Endothelial cell (in vitro differentiated cells): ENCODE measurements at regions not wholly inside any gene's neighbourhood (a gene's known extent, or its start where the extent isn't known, plus 50 kb on each side); places are given as distances from the start of the nearest gene placed in this dataset.

ENCODE experiments used
- DNase-seq: peaks from one replicate; pipeline ENCODE4 v3.0.0; 2021; ENCODE audit warnings: low spot score
- H3K27ac Mint-ChIP-seq: one replicate; pipeline ENCODE4 v1.8.0; 2021; ENCODE audit warnings: mixed read lengths, inconsistent platforms; ENCODE audit not compliant: unreplicated experiment
- H3K27me3 Mint-ChIP-seq: one replicate; pipeline ENCODE4 v1.8.0; 2021; ENCODE audit warnings: mild to moderate bottlenecking, moderate library complexity, mixed read lengths, inconsistent platforms; ENCODE audit not compliant: unreplicated experiment
- H3K36me3 Mint-ChIP-seq: one replicate; pipeline ENCODE4 v1.8.0; 2021; ENCODE audit warnings: mild to moderate bottlenecking, low read depth, mixed read lengths, inconsistent platforms; ENCODE audit not compliant: unreplicated experiment
- H3K4me1 Mint-ChIP-seq: one replicate; pipeline ENCODE4 v1.8.0; 2021; ENCODE audit warnings: mild to moderate bottlenecking, mixed read lengths, inconsistent platforms; ENCODE audit not compliant: unreplicated experiment
- H3K4me3 Mint-ChIP-seq: one replicate; pipeline ENCODE4 v1.8.0; 2021; ENCODE audit warnings: mild to moderate bottlenecking, mixed read lengths, inconsistent platforms; ENCODE audit not compliant: unreplicated experiment
- H3K9me3 Mint-ChIP-seq: one replicate; pipeline ENCODE4 v1.8.0; 2021; ENCODE audit warnings: mixed read lengths, inconsistent platforms; ENCODE audit not compliant: unreplicated experiment
- TF ChIP-seq, protein P1 (sequence below): fragments of 200-600 bp; sonication (generic); IDR thresholded peaks from one replicate; pipeline ENCODE4 v1.5.0; 2021; ENCODE audit warnings: antibody characterized with exemption; ENCODE audit not compliant: unreplicated experiment

DNA sequence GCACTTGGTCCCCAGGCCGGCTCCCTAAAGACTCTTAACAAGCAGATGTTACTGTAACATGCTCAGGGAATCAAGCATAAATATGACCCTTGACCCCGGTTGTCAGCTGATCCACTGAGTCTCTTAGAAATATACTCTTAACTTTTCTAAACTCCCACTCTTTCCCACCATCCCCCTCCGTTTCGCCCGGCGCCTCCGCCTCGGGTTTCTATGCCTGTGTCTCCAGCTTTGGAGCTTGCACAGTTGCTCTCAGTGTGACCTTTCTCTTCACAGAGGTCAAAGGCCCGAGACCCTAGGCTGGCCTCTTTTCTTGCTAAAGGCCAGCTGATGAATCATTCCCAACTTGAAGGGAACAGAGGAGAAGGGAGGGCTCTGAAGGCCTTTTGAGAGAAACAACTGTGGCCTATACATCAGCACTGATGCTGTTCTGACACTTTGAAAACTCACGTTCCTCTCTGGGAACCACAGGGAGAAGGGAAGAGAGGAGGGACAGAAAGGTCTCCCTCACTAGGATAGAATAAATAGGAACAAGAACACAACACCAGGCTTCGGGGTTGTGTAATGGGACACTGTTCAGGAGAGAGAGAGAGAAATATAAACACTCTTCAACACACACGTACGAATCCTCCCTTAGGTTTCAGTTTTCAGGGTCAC, 484.5 kb upstream of the NR2F2 start:
- no peak for DNase-seq
- H3K36me3 Mint-ChIP-seq = no peaks in the 10 kb centered on the region
- H3K4me3 Mint-ChIP-seq = no peak overlapping the region
- peaks cover 5% of the 10 kb centered on the region for H3K4me1 Mint-ChIP-seq
- TF ChIP-seq, protein P1, sequence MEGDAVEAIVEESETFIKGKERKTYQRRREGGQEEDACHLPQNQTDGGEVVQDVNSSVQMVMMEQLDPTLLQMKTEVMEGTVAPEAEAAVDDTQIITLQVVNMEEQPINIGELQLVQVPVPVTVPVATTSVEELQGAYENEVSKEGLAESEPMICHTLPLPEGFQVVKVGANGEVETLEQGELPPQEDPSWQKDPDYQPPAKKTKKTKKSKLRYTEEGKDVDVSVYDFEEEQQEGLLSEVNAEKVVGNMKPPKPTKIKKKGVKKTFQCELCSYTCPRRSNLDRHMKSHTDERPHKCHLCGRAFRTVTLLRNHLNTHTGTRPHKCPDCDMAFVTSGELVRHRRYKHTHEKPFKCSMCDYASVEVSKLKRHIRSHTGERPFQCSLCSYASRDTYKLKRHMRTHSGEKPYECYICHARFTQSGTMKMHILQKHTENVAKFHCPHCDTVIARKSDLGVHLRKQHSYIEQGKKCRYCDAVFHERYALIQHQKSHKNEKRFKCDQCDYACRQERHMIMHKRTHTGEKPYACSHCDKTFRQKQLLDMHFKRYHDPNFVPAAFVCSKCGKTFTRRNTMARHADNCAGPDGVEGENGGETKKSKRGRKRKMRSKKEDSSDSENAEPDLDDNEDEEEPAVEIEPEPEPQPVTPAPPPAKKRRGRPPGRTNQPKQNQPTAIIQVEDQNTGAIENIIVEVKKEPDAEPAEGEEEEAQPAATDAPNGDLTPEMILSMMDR = no peak
- no peaks in the 10 kb centered on the region for H3K27me3 Mint-ChIP-seq
- no peaks in the 10 kb centered on the region for H3K9me3 Mint-ChIP-seq
- H3K27ac Mint-ChIP-seq = no peak overlapping the region

DNA sequence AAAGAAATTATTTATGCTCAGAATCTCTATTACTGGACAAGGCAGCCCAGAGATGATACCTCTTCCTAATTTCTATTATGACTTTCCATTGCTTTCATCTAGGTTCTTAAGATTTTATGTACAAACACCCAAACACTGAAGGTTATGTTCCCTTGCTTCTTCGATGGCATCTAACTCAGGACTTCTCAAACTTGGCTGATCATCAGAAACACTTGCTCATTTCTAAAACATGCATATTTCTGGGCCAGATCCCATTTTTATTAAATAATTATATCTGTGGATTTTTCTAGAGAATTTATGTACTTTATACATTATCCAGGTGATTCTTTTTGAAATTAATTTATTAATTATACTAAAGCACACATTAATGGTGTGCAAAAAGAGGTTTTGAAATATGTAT, 482.4 kb upstream of the NR2F2 start:
- Mint-ChIP-seq H3K4me3 (no peak overlapping the region), H3K36me3 (no peaks in the 10 kb centered on the region), H3K9me3 (no peaks in the 10 kb centered on the region), H3K4me1 (peaks cover 5% of the 10 kb centered on the region), H3K27me3 (no peaks in the 10 kb centered on the region), H3K27ac (no peak overlapping the region)
- DNase-seq = no peak
- TF ChIP-seq, protein P1 = no peak

DNA sequence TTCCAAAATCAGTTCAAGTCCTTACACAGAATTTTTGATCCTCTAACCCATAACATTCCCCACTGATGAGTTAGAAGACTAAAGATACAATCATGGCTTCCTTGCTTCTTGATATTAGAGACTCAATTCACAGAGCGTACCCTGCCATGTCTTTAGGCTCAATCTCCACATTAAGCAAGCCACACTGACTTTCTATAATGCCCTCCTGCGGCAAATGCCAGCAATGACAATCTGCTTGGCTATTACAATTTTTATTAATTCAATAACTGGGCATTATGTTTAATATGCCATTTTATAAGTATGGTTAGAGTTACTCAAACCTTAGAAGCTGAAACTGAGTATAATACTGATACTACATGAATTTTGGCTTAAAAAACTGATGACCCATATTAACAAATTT, 479.7 kb upstream of the NR2F2 start:
- no peaks in the 10 kb centered on the region for H3K9me3 Mint-ChIP-seq
- H3K27ac Mint-ChIP-seq = no peak overlapping the region
- no peaks in the 10 kb centered on the region for H3K36me3 Mint-ChIP-seq
- TF ChIP-seq, protein P1 = no peak
- H3K4me1 Mint-ChIP-seq = peaks cover 5% of the 10 kb centered on the region
- no peaks in the 10 kb centered on the region for H3K27me3 Mint-ChIP-seq
- no peak overlapping the region for H3K4me3 Mint-ChIP-seq
- no peak for DNase-seq

DNA sequence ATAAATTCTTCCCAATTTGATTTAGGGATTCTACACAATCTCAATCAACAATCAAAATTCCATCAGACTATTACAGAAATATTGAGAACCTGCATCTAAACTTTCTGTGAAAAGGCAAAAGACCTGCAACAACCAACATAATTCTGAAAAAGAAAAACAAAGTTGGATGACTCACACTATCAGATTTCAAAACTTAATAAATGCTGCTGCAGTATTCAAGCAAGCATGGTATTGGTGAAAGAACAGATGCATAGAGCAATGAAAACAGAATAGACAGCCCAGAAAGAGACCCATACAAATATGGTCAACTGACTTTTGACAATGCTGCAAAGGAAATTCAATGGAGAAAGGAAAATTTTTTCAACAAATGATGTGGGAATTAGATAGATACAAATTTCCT, 477.1 kb upstream of the NR2F2 start:
- no peak overlapping the region for H3K27ac Mint-ChIP-seq
- no peak overlapping the region for H3K4me3 Mint-ChIP-seq
- DNase-seq = no peak
- no peaks in the 10 kb centered on the region for H3K36me3 Mint-ChIP-seq
- no peaks in the 10 kb centered on the region for H3K27me3 Mint-ChIP-seq
- no peaks in the 10 kb centered on the region for H3K4me1 Mint-ChIP-seq
- H3K9me3 Mint-ChIP-seq = no peaks in the 10 kb centered on the region
- TF ChIP-seq, protein P1 = no peak

DNA sequence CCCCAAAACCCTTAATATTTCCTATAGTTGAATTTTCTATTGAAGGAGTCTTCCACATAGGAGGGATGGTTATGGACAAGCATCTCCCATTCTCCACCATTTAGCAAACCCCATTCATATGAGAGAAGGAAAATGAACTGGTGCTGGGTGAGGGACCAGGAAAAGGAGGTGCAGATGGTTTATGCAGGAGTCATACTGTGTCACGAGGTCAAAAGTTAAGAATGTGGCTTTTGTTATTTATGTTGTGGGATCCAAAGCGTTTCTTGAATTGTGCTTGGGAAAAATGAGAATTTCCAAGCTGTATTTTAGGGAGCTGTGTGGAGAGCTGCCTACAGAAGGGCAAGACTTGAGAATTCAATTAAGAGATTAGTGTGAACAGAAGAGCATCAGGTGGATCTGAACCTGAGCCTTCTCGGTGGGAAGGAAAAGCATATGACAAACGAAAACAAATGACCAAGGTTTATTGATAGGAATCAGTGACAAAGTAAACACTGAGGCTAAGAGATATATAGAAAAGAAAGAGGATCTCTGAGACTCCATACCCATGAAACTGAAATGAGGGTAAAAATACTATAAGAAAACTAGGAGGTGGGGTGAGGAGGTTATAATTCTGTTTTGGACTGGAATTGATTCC, 473.3 kb upstream of the NR2F2 start:
- Mint-ChIP-seq H3K27ac (no peak overlapping the region), H3K36me3 (no peaks in the 10 kb centered on the region), H3K9me3 (no peaks in the 10 kb centered on the region), H3K4me3 (no peak overlapping the region), H3K4me1 (no peaks in the 10 kb centered on the region), H3K27me3 (no peaks in the 10 kb centered on the region)
- no peak for DNase-seq
- TF ChIP-seq, protein P1 = no peak
